ENCODE measurements at regions not wholly inside any gene's neighbourhood (a gene's known extent, or its start where the extent isn't known, plus 50 kb on each side); places are given as distances from the start of the nearest gene placed in this dataset.

DNA sequence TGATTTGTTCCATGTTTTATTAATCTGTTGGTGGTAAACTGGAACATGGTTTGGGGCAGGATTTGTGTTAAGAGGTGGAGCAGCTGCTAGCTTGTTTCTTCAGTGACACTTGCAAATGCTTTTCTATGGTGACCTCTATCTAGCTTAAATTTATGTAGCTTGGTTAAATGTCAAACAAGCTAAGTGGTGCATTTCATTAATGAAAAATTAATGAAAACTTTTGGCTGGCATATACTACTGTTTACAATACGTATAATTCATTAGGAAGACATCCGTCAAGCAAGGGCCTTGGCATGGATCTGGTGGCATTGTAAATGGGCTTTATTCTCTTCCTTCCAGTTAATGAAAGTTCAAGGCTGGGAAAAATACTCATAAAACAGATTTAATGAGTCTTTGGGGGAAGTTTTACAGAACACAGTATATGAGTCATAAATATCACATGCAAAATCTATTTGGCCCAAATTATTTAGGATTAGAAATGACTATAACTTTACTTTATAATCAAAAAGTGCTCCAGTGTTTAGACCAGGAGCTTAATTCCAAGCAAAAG lies 807.7 kb upstream of the SEL1L start:
- TF ChIP-seq TARDBP (IDR thresholded peaks at IDR 0.05) (no peak), FOXM1 (IDR thresholded peaks at IDR 0.05; ENCODE audit: borderline replicate concordance) (no peak)
